GM18951 (cell line): ENCODE measurements at regions not wholly inside any gene's neighbourhood (a gene's known extent, or its start where the extent isn't known, plus 50 kb on each side); places are given as distances from the start of the nearest gene placed in this dataset.

Experiments used
- POLR2A ChIP-seq: IDR thresholded peaks from 4 replicates; pipeline ENCODE4 v1.6.1; 2011; ENCODE audit warnings: mild to moderate bottlenecking; ENCODE audit not compliant: insufficient read length, insufficient read depth; ENCODE audit errors: extremely low read depth
- in situ Hi-C: fragments of 300-500 bp; cut with MboI; formaldehyde crosslinking; loops from one replicate; pipeline ENCODE4 v1.12.0; 2022; ENCODE audit warnings: low sequenced_read_pairs, mixed read lengths, inconsistent platforms; ENCODE audit not compliant: unreplicated experiment

DNA sequence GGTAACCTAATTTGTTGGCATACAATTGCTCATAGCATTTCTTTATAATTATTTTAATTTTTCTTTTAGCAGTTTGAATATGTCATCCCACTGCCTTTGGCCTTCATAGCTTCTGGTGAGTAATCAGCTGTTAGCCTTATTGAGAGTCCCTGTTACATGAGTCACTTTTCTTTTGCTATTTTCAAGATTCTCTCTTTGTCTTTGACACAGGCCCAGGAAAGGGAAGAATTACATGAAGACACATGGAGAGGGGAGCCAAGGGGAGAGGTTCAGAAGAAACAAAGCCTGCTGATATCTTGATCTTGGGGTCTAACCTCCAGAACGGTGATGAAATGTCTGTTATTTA is 418.2 kb downstream of the METTL15 start:
- in situ Hi-C loops: no loop called here
- no peak for TF ChIP-seq POLR2A

DNA sequence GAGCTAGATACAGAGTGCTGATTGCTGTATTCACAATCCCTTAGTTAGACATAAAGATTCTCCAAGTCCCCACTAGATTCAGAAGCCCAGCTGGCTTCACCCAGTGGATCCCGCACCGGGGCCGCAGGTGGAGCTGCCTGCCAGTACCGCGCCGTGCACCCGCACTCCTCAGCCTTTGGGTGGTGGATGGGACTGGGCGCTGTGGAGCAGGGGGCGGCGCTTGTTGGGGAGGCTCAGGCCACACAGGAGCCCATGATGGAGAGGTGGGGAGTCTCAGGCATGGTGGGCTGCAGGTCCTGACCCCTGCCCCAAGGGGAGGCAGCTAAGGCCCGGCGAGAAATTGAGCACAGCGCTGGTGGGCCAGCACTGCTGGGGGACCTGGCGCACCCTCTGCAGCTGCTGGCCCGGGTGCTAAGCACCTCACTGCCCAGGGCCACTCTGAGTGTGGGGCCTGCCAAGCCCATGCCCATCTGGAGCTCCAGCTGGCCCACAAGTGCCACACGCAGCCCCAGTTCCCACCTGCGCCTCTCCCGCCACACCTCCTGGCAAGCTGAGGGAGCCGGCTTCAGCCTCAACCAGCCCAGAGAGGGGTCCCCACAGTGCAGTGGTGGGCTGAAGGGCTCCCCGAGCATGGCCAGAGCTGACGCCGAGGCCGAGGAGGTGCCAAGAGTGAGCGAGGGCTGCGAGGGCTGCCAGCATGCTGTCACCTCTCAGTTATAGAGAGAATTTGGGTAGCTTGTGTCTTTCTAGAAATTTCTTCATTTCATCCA is 417.6 kb downstream of the METTL15 start:
- in situ Hi-C loops: no loop called here
- TF ChIP-seq POLR2A: no peak

GRCh38 chr11:28524098-28524497 is 415.9 kb downstream of the METTL15 start:
- no peak for TF ChIP-seq POLR2A
- in situ Hi-C loops: no loop called here

GRCh38 chr11:28521075-28521474 is 412.9 kb downstream of the METTL15 start:
- TF ChIP-seq POLR2A: no peak

DNA sequence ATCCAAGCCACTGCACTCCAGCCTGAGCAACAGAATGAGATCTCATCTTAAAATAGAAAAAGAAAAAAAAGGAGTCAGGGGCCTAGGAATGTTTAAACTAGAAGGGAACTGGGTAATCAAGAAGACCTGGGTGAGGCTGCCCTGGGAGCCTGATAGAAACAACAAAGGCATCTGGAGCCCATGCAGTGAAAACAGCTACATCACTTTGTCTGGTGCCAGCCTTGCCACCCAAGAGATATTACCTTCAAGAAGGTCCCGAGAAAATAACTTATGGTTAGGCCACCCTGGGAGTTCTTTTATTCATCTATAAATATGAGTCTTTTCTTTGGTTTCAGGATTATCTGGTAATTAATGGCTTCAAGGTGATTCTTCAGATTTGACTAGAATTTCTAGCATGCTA is 412.1 kb downstream of the METTL15 start:
- TF ChIP-seq POLR2A: no peak
- in situ Hi-C loops: no loop called here

More at GRCh38 chr11:28521075-28521474, 412.9 kb downstream of the METTL15 start:
- in situ Hi-C loops: no loop called here

GRCh38 chr11:28518825-28519224 is 410.6 kb downstream of the METTL15 start:
- TF ChIP-seq POLR2A: no peak
- in situ Hi-C loops: no loop called here

DNA sequence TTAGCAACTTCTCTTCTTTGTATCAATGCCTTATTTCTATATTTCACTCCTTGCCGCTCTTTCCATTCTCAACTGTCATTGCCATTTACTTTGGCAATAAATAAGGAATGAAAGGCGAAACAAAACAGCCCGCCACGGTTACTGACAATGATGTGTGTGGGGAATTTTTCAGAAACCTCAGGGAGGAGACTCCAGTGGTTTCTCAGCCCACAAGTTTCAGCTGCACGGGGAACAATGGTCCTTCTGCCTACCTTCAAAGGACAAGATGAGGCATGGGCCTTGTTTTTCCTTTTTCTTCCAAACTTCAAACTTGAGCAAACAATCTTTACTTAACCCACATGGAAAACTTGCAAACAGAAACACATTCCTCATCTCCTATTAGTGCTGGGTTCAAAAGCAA is 409.4 kb downstream of the METTL15 start:
- in situ Hi-C loops: no loop called here
- TF ChIP-seq POLR2A: no peak

- in situ Hi-C loops: no loop called here
Observed at GRCh38 chr11:28514391-28514790, 406.2 kb downstream of the METTL15 start.

GRCh38 chr11:28512143-28512756 is 404.1 kb downstream of the METTL15 start:
- in situ Hi-C loops: no loop called here

More at GRCh38 chr11:28514391-28514790, 406.2 kb downstream of the METTL15 start:
- TF ChIP-seq POLR2A: no peak

GRCh38 chr11:28505232-28505631 is 397.0 kb downstream of the METTL15 start:
- TF ChIP-seq POLR2A: no peak
- in situ Hi-C loops: no loop called here

More at GRCh38 chr11:28512143-28512756, 404.1 kb downstream of the METTL15 start:
- TF ChIP-seq POLR2A: no peak

GRCh38 chr11:28504555-28505110 is 396.4 kb downstream of the METTL15 start:
- in situ Hi-C loops: no loop called here
- no peak for TF ChIP-seq POLR2A

DNA sequence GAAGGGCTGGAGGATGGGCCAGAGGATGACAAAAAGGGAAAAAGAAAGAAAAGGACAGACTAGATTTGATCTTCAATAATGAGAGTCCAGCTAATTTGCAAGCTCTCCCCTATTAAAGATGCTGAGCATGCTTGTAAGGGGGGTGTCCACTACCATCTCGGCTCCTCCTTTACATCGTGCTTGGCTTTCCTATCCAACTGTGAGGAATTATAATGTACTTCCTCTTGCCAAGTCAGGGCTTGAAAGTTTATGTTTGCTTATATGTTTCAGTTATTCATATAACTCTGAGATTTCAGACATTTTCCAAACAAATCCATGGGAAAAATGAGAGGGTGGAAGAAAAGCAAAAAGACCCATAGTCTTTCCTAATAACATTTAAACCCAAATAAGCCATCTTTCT is 387.1 kb downstream of the METTL15 start:
- no peak for TF ChIP-seq POLR2A

DNA sequence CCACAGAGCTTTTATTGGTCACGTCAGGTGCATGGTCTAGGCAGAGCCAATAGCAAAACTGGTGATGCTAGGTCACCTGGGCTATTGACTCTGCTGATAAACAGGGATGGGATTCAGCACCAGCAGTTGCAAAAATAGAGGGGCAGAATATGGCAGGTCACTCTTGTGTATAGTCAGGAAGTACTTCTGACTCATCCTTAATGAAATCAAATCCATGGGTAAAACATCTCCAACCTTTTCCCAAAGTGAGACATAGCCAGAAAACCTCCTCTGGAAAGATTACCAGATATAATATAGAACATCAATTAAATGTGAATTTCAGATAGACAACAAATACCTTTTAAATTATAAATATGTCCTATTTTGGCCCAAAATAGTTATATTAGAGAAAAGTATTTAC is 383.2 kb downstream of the METTL15 start:
- in situ Hi-C loops: no loop called here
- no peak for TF ChIP-seq POLR2A

More for the DNA sequence above, 387.1 kb downstream of the METTL15 start:
- in situ Hi-C loops: no loop called here
